Keratinocyte (primary cell): ENCODE measurements at regions not wholly inside any gene's neighbourhood (a gene's known extent, or its start where the extent isn't known, plus 50 kb on each side); places are given as distances from the start of the nearest gene placed in this dataset.

ENCODE experiments used
- DNase-seq: peaks from one replicate; pipeline ENCODE4 v3.0.0-alpha.2; 2011; ENCODE audit warnings: low read depth, missing footprints, low spot score
- FAIRE-seq: peaks from 2 replicates; lab custom pipeline; 2011; peaks lifted over from hg19 to GRCh38; lab: Jason Lieb, UNC
- H2AFZ ChIP-seq: 2 replicates; pipeline ENCODE4 v1.6.0; 2012; ENCODE audit warnings: low read length, control low read depth, inconsistent platforms; ENCODE audit not compliant: control insufficient read depth
- H3K27ac ChIP-seq: 2 replicates; pipeline ENCODE4 v1.5.1; 2011; ENCODE audit warnings: low read length; ENCODE audit not compliant: control insufficient read depth, insufficient read depth
- H3K27me3 ChIP-seq: 3 replicates; pipeline ENCODE4 v1.6.0; 2011; ENCODE audit warnings: low read length; ENCODE audit not compliant: control insufficient read depth, insufficient read depth; ENCODE audit errors: extremely low read depth
- H3K36me3 ChIP-seq, 2 experiments: 2 replicates in 1 of 2; 3 replicates in 1 of 2; pipeline ENCODE4 v1.5.1; 2011; ENCODE audit warnings: low read length in 2 of 2, mild to moderate bottlenecking in 1 of 2; ENCODE audit not compliant: control insufficient read depth in 2 of 2, insufficient read depth in 2 of 2; ENCODE audit errors: extremely low read depth in 1 of 2
- H3K4me1 ChIP-seq: 3 replicates; pipeline ENCODE4 v1.5.1; 2011; ENCODE audit warnings: low read length; ENCODE audit not compliant: control insufficient read depth, insufficient read depth; ENCODE audit errors: extremely low read depth
- H3K4me2 ChIP-seq: 3 replicates; pipeline ENCODE4 v1.6.0; 2011; ENCODE audit warnings: low read depth, low read length; ENCODE audit not compliant: control insufficient read depth, insufficient read depth; ENCODE audit errors: extremely low read depth
- H3K4me3 ChIP-seq, 3 experiments: fragments of 200-600 bp in 1 of 3; sonication (generic) in 1 of 3; 2 replicates in 2 of 3; 3 replicates in 1 of 3; pipeline ENCODE4 v1.5.1; 2011 to 2016; ENCODE audit warnings: low read length in 3 of 3, mild to moderate bottlenecking in 3 of 3, control low read depth in 2 of 3, inconsistent platforms in 1 of 3, low read depth in 1 of 3, mixed read lengths in 1 of 3, mixed run types in 1 of 3, moderate library complexity in 1 of 3; ENCODE audit not compliant: control insufficient read depth in 2 of 3, insufficient read depth in 2 of 3; ENCODE audit errors: extremely low read depth in 1 of 3
- H3K79me2 ChIP-seq: 2 replicates; pipeline ENCODE4 v1.6.0; 2012; ENCODE audit warnings: low read length; ENCODE audit not compliant: control insufficient read depth, insufficient read depth
- H3K9ac ChIP-seq: 3 replicates; pipeline ENCODE4 v1.6.0; 2011; ENCODE audit warnings: low read length; ENCODE audit not compliant: control insufficient read depth, insufficient read depth; ENCODE audit errors: extremely low read depth
- H3K9me1 ChIP-seq: 3 replicates; pipeline ENCODE4 v1.6.0; 2011; ENCODE audit warnings: low read length; ENCODE audit not compliant: control insufficient read depth, insufficient read depth; ENCODE audit errors: extremely low read depth
- H3K9me3 ChIP-seq: 2 replicates; pipeline ENCODE4 v1.5.1; 2012; ENCODE audit warnings: low read depth, low read length; ENCODE audit not compliant: control insufficient read depth
- H4K20me1 ChIP-seq: 3 replicates; pipeline ENCODE4 v1.6.0; 2011; ENCODE audit warnings: low read length; ENCODE audit not compliant: control insufficient read depth, insufficient read depth; ENCODE audit errors: extremely low read depth
- CTCF ChIP-seq, 3 experiments: IDR thresholded peaks in 1 of 3; conservative IDR thresholded peaks in 1 of 3; optimal IDR thresholded peaks in 1 of 3; 2 replicates in 2 of 3; 3 replicates in 1 of 3; pipeline versions ENCODE3 to v1.5.1; 2011; ENCODE audit warnings: low read length in 3 of 3, mild to moderate bottlenecking in 3 of 3, moderate library complexity in 2 of 3, control low read depth in 1 of 3, inconsistent platforms in 1 of 3; ENCODE audit not compliant: insufficient read depth in 2 of 3; ENCODE audit errors: extremely low read depth in 1 of 3
- EZH2 ChIP-seq: IDR thresholded peaks from one replicate; pipeline ENCODE4 v1.6.1; 2012; ENCODE audit warnings: inconsistent platforms, mild to moderate bottlenecking, low read length, moderate library complexity
- dilution Hi-C: fragments of 300-500 bp; cut with MboI; formaldehyde crosslinking; loops from one replicate; pipeline ENCODE4 v1.7.0; 2020; ENCODE audit warnings: low sequenced_read_pairs; ENCODE audit not compliant: extremely low pct_ligation_motif_present

GRCh38 chr1:87976316-87976715, 647.6 kb downstream of the LMO4 start:
- Histone ChIP-seq H2AFZ (no peak overlapping the region), H3K27me3 (no peaks in the 10 kb centered on the region), H3K36me3 (no peaks in the 10 kb centered on the region), H3K9me1 (no peaks in the 10 kb centered on the region), H3K27ac (no peak overlapping the region), H3K9me3 (no peaks in the 10 kb centered on the region), H3K9ac (no peak overlapping the region), H3K4me3 (no peak overlapping the region), H3K4me2 (no peak overlapping the region), H3K79me2 (no peaks in the 10 kb centered on the region), H3K4me1 (peaks cover 15% of the 10 kb centered on the region), H4K20me1 (no peaks in the 10 kb centered on the region)
- dilution Hi-C loops, result no loop called here
- TF ChIP-seq CTCF (optimal IDR thresholded peaks at IDR 0.05 in 1 of 3, IDR thresholded peaks at IDR 0.05 in 1 of 3, conservative IDR thresholded peaks at IDR 0.05 in 1 of 3; ENCODE audit: extremely low read depth in 1 of 3, insufficient read depth in 2 of 3, low read length in 3 of 3), result no peak
- TF ChIP-seq EZH2, result no peak
- DNase-seq, result no peak
- no peak for FAIRE-seq

- peak; percentile 67 for FAIRE-seq
- Histone ChIP-seq H2AFZ (no peak overlapping the region), H3K4me2 (no peak overlapping the region), H3K27ac (no peak overlapping the region), H3K4me3 (no peak overlapping the region), H3K9me3 (no peaks in the 10 kb centered on the region), H3K36me3 (no peaks in the 10 kb centered on the region), H4K20me1 (no peaks in the 10 kb centered on the region), H3K4me1 (peaks cover 20% of the 10 kb centered on the region), H3K79me2 (no peaks in the 10 kb centered on the region), H3K9me1 (no peaks in the 10 kb centered on the region), H3K9ac (no peak overlapping the region), H3K27me3 (no peaks in the 10 kb centered on the region)
- dilution Hi-C loops, result no loop called here
- no peak for DNase-seq
- TF ChIP-seq CTCF (optimal IDR thresholded peaks at IDR 0.05 in 1 of 3, IDR thresholded peaks at IDR 0.05 in 1 of 3, conservative IDR thresholded peaks at IDR 0.05 in 1 of 3; ENCODE audit: extremely low read depth in 1 of 3, insufficient read depth in 2 of 3, low read length in 3 of 3) (no peak), EZH2 (no peak)
Observed at GRCh38 chr1:87977145-87977544, 648.5 kb downstream of the LMO4 start.
